Astrocyte of the spinal cord (primary cell): ENCODE measurements at regions not wholly inside any gene's neighbourhood (a gene's known extent, or its start where the extent isn't known, plus 50 kb on each side); places are given as distances from the start of the nearest gene placed in this dataset.
"Not testable (repeated sequence)": the region's sequence is repeated elsewhere in the genome, so short reads cannot be mapped to it uniquely, and the experiment has no call there.

Source experiments
- DNase-seq: peaks from one replicate; pipeline ENCODE4 v3.0.0; 2011; ENCODE audit warnings: low read depth, low spot score
- H3K4me3 ChIP-seq: 2 replicates; pipeline ENCODE4 v1.5.1; 2011; ENCODE audit warnings: low read depth, mild to moderate bottlenecking, low read length, moderate library complexity
- CTCF ChIP-seq: IDR thresholded peaks from 2 replicates; pipeline ENCODE4 v1.5.1; 2012; ENCODE audit warnings: low read depth, mild to moderate bottlenecking, low read length, inconsistent platforms
- in situ Hi-C: cut with HindIII; loops from 2 replicates; pipeline ENCODE4 v1.10.0; 2017; ENCODE audit warnings: low sequenced_read_pairs

GRCh38 chr18:14944838-14945237, 196.9 kb downstream of the ANKRD30B start:
- H3K4me3 ChIP-seq: no peak overlapping the region
- in situ Hi-C loops: no loop called here
- TF ChIP-seq CTCF: no peak
- no peak for DNase-seq

DNA sequence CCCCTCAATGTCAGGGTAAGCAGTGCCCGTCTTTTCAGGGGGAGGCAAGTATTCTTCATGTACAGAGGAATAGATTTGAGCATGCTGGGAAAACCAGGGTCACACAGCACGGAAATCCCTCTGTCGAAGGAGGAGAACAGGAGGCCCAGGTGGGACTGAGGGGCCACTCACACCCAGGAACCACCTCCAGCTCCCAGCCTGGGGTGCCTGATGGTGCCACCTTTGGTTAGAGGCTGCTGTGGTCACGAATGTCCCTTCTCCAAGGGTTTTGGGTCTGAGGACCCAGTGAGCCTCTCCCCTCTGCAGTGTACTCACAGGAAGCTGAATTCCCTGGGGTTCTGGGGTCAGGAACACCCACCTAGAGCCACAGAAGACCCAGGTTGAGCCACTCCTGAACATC, 197.3 kb downstream of the ANKRD30B start:
- no peak for TF ChIP-seq CTCF
- H3K4me3 ChIP-seq: no peak overlapping the region
- DNase-seq: no peak
- in situ Hi-C loops: no loop called here

DNA sequence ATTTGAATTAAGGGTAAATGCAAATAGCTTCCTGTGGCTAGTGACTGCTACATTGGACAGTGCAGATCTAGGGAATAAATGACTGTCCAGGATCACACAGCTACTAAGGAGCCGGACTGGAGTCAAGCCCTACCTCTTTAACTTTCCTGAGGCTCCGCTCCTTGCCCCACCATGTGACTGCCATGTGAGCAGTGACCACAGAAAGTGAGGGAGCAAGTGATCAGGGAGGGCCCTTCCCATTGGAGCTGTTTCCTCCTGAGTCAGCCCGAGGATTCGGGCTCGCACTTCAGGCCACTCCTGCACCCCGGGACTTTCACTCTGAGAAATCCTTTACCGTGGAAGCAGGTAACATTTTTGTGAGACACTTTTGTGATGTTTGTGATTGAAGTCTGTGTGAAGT, 198.0 kb downstream of the ANKRD30B start:
- TF ChIP-seq CTCF: no peak
- in situ Hi-C loops: no loop called here
- no peak for DNase-seq
- no peak overlapping the region for H3K4me3 ChIP-seq

DNA sequence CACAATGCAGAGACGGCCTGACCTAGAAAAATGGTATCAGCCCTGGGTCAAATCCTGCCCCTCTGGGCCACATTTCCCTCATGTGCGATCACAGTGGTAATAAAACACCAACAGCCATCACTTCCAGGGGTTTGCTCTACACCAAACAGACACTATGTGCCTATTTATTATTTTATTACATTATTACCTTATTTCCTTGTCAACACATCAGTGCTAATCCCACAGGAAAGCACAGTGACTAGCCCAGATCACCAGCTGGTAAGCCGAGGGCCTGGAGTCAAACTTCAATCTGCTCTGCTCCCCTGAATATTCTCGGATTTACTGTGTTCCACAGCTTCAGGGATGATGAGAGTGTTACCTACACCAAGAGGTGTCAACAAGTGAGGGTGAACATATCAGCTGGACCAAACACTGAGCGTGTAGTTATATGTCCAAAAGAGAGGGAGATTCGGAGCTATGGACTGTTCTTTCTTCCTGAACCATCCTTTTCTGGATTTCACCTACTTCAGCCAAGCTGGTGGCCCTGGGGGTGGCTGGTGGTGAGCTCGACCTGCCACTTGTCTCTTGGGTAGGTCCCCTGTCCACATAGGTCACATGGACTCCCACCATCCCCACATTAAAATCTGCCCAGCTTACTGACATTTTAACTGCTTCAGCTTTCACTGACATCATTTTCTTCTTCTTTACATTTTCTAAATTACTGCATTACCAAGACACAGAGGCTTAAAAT, 198.9 kb downstream of the ANKRD30B start:
- H3K4me3 ChIP-seq, in situ Hi-C loops, DNase-seq: not testable (repeated sequence)

DNA sequence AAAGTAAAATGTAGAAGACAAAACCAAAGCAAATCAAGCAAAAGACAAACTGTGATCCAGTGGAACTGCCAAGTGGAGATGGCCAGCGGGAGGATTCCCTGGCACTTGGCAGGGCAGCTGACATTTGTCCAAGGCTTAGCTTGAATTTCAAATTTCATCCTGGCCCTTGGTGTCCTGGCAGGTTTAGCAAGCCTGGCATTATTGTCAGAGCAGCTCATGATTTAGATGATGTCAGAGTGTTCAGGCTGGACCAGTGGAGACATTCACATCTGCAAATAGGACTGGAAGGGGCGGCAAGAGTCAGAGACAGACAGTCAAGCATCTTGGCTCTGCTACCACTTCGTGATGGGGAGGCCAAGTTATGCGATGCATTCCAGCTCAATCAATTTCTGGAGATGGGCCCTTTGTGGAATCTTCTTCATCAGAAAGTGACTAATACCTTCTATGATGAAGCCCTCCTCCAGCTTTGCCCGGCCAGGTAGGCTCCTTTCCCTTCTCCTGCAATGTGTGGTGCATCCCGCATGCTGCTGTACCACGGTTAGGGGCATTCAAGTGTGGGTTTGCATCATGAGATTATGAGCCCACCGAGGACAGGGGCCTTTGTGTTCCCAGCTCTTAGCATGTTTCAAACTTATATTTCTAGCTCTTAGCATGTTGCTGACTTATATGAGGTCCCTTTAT, 199.7 kb downstream of the ANKRD30B start:
- in situ Hi-C loops: no loop called here
- TF ChIP-seq CTCF: no peak
- no peak for DNase-seq
- H3K4me3 ChIP-seq: no peak overlapping the region

GRCh38 chr18:14948163-14948540, 200.2 kb downstream of the ANKRD30B start:
- no peak for TF ChIP-seq CTCF
- DNase-seq: no peak
- in situ Hi-C loops: no loop called here
- no peak overlapping the region for H3K4me3 ChIP-seq
